Neural cell (in vitro differentiated cells): ENCODE measurements at regions not wholly inside any gene's neighbourhood (a gene's known extent, or its start where the extent isn't known, plus 50 kb on each side); places are given as distances from the start of the nearest gene placed in this dataset.

Source experiments
- CTCF ChIP-seq: fragments of 450-650 bp; IDR thresholded peaks from 2 replicates; pipeline ENCODE4 v1.5.1; 2014; ENCODE audit warnings: antibody characterized with exemption, mild to moderate bottlenecking, moderate library complexity; ENCODE audit not compliant: poor library complexity, severe bottlenecking
- EZH2 ChIP-seq: fragments of 200-600, 300-800 bp; shearing (Covaris generic), sonication (generic); IDR thresholded peaks from 2 replicates; pipeline ENCODE4 v1.6.1; 2014; ENCODE audit warnings: antibody characterized with exemption, low read length, borderline replicate concordance, mild to moderate bottlenecking; ENCODE audit not compliant: insufficient read depth, poor library complexity, severe bottlenecking
- POLR2AphosphoS5 ChIP-seq: IDR thresholded peaks from 2 replicates; pipeline ENCODE4 v1.6.1; 2012
- RAD21 ChIP-seq: fragments of 450-650 bp; conservative IDR thresholded peaks from 2 replicates; pipeline ENCODE4 v1.6.1; 2014; ENCODE audit warnings: antibody characterized with exemption, mild to moderate bottlenecking, moderate library complexity

GRCh38 chr10:124255556-124255955, 162.2 kb upstream of the CHST15 start:
- TF ChIP-seq CTCF (no peak), EZH2 (no peak), POLR2AphosphoS5 (no peak), RAD21 (no peak)
